Body of pancreas (tissue), 4 donors: ENCODE measurements at regions not wholly inside any gene's neighbourhood (a gene's known extent, or its start where the extent isn't known, plus 50 kb on each side); places are given as distances from the start of the nearest gene placed in this dataset.

Experiments
- POLR2A ChIP-seq, 3 donors: fragments of 450-650 bp; IDR thresholded peaks; one replicate each; pipeline ENCODE4 v1.6.1; 2016; ENCODE audit warnings: antibody characterized with exemption in 3 of 3, mild to moderate bottlenecking in 2 of 3
- TF ChIP-seq, protein P1 (sequence below), 7 experiments: fragments of 450-650 bp in 4 of 7; fragments of 200-600 bp in 3 of 7; sonication (generic) in 3 of 7; IDR thresholded peaks; one replicate each; pipeline ENCODE4 v1.5.1; 2016 to 2019; ENCODE audit warnings: antibody characterized with exemption in 7 of 7

DNA sequence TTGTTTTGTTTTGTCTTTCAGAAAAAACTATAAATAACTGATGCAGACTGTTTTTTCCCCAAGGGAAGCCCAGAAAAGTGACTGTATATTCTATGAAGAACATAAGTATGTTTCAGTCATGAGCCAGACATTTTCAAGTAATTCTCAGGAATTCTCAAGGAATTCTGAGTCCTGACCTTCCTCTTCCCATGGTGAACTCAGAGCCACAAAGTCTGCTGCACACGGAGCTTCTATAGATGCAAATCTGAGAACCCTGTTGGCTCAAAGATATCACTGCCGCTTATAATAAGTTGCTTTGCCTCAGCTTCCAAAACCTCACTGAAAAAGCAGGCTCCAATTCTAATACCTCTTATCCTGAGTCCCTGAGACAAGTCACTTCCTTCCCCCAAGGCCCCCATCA, 418.5 kb upstream of the RUNX1 start:
- TF ChIP-seq, protein P1, sequence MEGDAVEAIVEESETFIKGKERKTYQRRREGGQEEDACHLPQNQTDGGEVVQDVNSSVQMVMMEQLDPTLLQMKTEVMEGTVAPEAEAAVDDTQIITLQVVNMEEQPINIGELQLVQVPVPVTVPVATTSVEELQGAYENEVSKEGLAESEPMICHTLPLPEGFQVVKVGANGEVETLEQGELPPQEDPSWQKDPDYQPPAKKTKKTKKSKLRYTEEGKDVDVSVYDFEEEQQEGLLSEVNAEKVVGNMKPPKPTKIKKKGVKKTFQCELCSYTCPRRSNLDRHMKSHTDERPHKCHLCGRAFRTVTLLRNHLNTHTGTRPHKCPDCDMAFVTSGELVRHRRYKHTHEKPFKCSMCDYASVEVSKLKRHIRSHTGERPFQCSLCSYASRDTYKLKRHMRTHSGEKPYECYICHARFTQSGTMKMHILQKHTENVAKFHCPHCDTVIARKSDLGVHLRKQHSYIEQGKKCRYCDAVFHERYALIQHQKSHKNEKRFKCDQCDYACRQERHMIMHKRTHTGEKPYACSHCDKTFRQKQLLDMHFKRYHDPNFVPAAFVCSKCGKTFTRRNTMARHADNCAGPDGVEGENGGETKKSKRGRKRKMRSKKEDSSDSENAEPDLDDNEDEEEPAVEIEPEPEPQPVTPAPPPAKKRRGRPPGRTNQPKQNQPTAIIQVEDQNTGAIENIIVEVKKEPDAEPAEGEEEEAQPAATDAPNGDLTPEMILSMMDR (IDR thresholded peaks at IDR 0.05) = no peak
- TF ChIP-seq POLR2A (IDR thresholded peaks at IDR 0.05) = no peak
